SU-DHL-6 (cell line): ENCODE measurements at regions not wholly inside any gene's neighbourhood (a gene's known extent, or its start where the extent isn't known, plus 50 kb on each side); places are given as distances from the start of the nearest gene placed in this dataset.

Source experiments
- H2AFZ ChIP-seq: fragments of 200-600 bp; sonication (generic); 2 replicates; pipeline ENCODE4 v1.6.1; 2014; ENCODE audit warnings: low read depth, mild to moderate bottlenecking, moderate library complexity, mixed read lengths, antibody characterized with exemption, low read length; ENCODE audit not compliant: severe bottlenecking
- H3F3A ChIP-seq: fragments of 200-600 bp; shearing (Covaris generic); 2 replicates; pipeline ENCODE4 v1.6.0; 2016; ENCODE audit warnings: antibody characterized with exemption, mild to moderate bottlenecking; ENCODE audit not compliant: insufficient read depth
- H3K27ac ChIP-seq: fragments of 200-600 bp; sonication (generic); 2 replicates; pipeline ENCODE4 v1.5.1; 2016; ENCODE audit warnings: low read depth, mild to moderate bottlenecking, low read length, moderate library complexity, mixed read lengths
- H3K27me3 ChIP-seq: fragments of 200-600 bp; sonication (generic), shearing (Covaris generic); 2 replicates; pipeline ENCODE4 v1.6.0; 2014; ENCODE audit warnings: mild to moderate bottlenecking, low read length
- H3K36me3 ChIP-seq: fragments of 200-600 bp; sonication (generic); 2 replicates; pipeline ENCODE4 v1.6.1; 2014; ENCODE audit warnings: mild to moderate bottlenecking, low read length, mixed read lengths
- H3K4me2 ChIP-seq: fragments of 300-600, 200-600 bp; shearing (Covaris generic), sonication (generic); 2 replicates; pipeline ENCODE4 v1.6.0; 2014; ENCODE audit warnings: low read length, low read depth, mild to moderate bottlenecking; ENCODE audit not compliant: poor library complexity, severe bottlenecking
- H3K4me3 ChIP-seq: fragments of 200-600 bp; sonication (generic); 2 replicates; pipeline ENCODE4 v1.5.1; 2014; ENCODE audit warnings: antibody characterized with exemption, low read length, mild to moderate bottlenecking, mixed read lengths; ENCODE audit not compliant: insufficient read depth, poor library complexity, severe bottlenecking
- H3K79me2 ChIP-seq: fragments of 200-600 bp; sonication (generic); 2 replicates; pipeline ENCODE4 v1.6.1; 2014; ENCODE audit warnings: mild to moderate bottlenecking, low read length, moderate library complexity; ENCODE audit not compliant: insufficient read depth
- H3K9ac ChIP-seq: fragments of 200-600 bp; sonication (generic); 2 replicates; pipeline ENCODE4 v1.7.0; 2014; ENCODE audit warnings: mild to moderate bottlenecking, low read length
- H3K9me2 ChIP-seq: fragments of 200-600 bp; sonication (generic); replicated peaks from 2 replicates; pipeline ENCODE4 v1.6.1; 2014; ENCODE audit warnings: low read length; ENCODE audit not compliant: insufficient read depth
- H3K9me3 ChIP-seq: fragments of 200-600 bp; sonication (generic); 2 replicates; pipeline ENCODE4 v1.6.1; 2014; ENCODE audit warnings: low read length, mixed read lengths; ENCODE audit not compliant: insufficient read depth
- H4K20me1 ChIP-seq: fragments of 200-600 bp; sonication (generic); 2 replicates; pipeline ENCODE4 v1.6.1; 2014; ENCODE audit warnings: low read depth, mild to moderate bottlenecking, antibody characterized with exemption, low read length, moderate library complexity, mixed read lengths
- EZH2phosphoT487 ChIP-seq: fragments of 200-600 bp; sonication (generic), shearing (Covaris generic); conservative IDR thresholded peaks from 2 replicates; pipeline ENCODE4 v1.6.1; 2018; ENCODE audit warnings: mild to moderate bottlenecking, antibody characterized with exemption, low read length, moderate library complexity, mixed read lengths
- TF ChIP-seq, protein P1 (sequence below): fragments of 200-600 bp; sonication (generic); IDR thresholded peaks from one replicate; pipeline ENCODE4 v1.5.1; 2017; ENCODE audit warnings: antibody characterized with exemption, mild to moderate bottlenecking, low read length, moderate library complexity; ENCODE audit not compliant: insufficient read depth, poor library complexity, severe bottlenecking

DNA sequence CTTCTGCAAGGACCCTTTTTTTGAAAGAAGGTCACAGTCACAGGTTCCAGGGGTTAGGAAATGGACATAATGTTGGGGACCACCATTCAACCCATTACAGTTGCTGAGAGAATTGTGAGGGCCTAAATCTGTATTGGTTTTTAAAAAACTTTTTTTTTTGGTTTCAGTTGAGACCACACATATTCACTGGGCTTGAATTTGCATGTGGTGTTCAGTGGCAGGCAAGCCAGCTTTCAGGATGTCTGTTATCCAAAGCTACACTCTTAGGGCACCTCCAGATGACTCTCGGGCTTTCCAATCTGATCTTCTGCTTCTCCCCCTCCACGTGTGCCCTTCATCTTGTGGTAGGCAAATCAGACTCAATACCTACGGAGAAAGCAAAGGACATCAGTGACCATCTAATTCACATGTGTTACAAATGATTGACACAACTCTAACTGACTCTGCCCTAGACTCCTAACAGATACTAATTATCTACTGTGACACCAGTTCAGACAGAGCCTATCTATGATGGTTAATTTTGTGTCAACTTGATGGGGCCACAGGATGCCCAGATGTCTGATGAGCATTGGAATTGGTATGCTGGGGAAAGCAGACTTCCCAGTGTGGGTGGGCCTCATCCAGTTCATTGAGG is 93.3 kb upstream of the ELMO1 start:
- H3F3A ChIP-seq: no peaks in the 10 kb centered on the region
- no peaks in the 10 kb centered on the region for H3K36me3 ChIP-seq
- no peak overlapping the region for H3K27ac ChIP-seq
- H3K9me3 ChIP-seq: no peaks in the 10 kb centered on the region
- no peaks in the 10 kb centered on the region for H3K27me3 ChIP-seq
- H3K4me3 ChIP-seq: no peak overlapping the region
- no peaks in the 10 kb centered on the region for H3K79me2 ChIP-seq
- H3K4me2 ChIP-seq: no peak overlapping the region
- no peaks in the 10 kb centered on the region for H4K20me1 ChIP-seq
- TF ChIP-seq, protein P1, sequence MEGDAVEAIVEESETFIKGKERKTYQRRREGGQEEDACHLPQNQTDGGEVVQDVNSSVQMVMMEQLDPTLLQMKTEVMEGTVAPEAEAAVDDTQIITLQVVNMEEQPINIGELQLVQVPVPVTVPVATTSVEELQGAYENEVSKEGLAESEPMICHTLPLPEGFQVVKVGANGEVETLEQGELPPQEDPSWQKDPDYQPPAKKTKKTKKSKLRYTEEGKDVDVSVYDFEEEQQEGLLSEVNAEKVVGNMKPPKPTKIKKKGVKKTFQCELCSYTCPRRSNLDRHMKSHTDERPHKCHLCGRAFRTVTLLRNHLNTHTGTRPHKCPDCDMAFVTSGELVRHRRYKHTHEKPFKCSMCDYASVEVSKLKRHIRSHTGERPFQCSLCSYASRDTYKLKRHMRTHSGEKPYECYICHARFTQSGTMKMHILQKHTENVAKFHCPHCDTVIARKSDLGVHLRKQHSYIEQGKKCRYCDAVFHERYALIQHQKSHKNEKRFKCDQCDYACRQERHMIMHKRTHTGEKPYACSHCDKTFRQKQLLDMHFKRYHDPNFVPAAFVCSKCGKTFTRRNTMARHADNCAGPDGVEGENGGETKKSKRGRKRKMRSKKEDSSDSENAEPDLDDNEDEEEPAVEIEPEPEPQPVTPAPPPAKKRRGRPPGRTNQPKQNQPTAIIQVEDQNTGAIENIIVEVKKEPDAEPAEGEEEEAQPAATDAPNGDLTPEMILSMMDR: no peak
- TF ChIP-seq EZH2phosphoT487: no peak
- no peaks in the 10 kb centered on the region for H3K9me2 ChIP-seq
- H2AFZ ChIP-seq: no peak overlapping the region
- no peak overlapping the region for H3K9ac ChIP-seq

DNA sequence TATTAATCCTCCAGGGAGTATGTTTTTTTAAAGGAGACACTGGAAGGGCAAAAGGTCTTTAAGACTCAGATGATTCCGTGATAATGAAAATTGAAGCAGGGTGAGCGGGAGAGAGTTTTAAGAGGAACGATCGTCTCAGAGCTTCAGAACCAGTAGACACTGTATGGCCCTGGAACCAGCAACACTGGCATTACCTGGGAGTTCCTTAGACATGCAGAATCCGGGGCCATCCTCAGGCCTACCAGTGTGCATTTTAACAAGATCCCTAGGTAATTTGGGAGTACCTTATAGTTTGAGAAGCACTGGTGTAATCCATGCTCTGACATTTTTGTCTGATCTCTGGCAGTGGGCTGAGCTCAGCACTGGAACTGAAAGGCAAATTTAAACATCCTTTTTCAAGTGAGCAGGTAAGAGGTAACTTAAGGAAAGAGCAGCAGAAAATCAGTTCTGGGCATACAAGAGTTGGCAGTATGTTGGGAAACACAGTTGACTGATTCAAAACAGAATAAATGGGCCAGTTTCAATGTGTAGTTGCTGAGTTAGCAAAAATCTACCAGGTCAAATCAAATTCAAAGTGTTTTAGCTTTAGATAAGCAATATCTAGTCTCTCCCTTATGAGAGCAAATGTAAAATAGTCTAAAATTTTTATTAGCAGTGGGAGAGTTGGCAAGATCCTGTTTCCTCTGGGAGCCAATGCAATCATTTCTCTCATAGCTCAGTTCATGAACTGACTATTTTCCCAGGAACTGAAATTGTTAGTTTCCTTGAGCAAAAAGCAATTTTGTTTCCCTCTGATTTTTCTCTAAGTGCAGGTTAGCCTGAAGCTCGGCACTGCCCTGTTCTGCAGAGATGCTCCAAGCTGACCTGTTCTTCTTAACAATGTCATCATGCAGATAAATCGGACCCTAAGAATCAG is 97.2 kb upstream of the ELMO1 start:
- H4K20me1 ChIP-seq: no peaks in the 10 kb centered on the region
- H3K4me3 ChIP-seq: no peak overlapping the region
- no peaks in the 10 kb centered on the region for H3K27me3 ChIP-seq
- H3K36me3 ChIP-seq: no peaks in the 10 kb centered on the region
- no peak overlapping the region for H2AFZ ChIP-seq
- no peak overlapping the region for H3K4me2 ChIP-seq
- H3K9ac ChIP-seq: no peak overlapping the region
- H3K9me2 ChIP-seq: no peaks in the 10 kb centered on the region
- no peaks in the 10 kb centered on the region for H3K79me2 ChIP-seq
- no peaks in the 10 kb centered on the region for H3F3A ChIP-seq
- no peaks in the 10 kb centered on the region for H3K9me3 ChIP-seq
- no peak overlapping the region for H3K27ac ChIP-seq
- TF ChIP-seq EZH2phosphoT487: no peak
- TF ChIP-seq, protein P1: no peak

DNA sequence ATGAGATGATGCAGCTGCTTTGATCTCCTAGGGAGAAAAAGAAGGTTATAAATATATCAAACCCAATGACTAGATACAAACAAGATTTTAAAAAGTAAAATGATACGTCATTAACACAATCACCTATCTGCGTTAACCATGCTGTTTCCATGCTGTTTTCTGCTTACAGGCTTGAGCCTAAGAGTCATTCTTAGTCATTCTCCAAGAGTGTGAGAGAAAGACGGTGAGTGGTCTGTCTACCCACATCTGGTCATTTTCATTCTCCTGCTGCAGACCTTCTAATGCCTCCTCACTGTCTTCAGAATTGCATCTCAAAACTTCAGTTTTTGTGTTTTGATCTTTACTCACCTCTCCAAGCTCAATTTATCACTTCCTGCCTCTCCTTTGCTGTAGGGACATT is 98.0 kb upstream of the ELMO1 start:
- Histone ChIP-seq H3K4me2 (no peak overlapping the region), H3K36me3 (no peaks in the 10 kb centered on the region), H3K9me3 (no peaks in the 10 kb centered on the region), H2AFZ (no peak overlapping the region), H3K9ac (no peak overlapping the region), H3K9me2 (no peaks in the 10 kb centered on the region), H3K4me3 (no peak overlapping the region), H4K20me1 (no peaks in the 10 kb centered on the region), H3K27ac (no peak overlapping the region), H3F3A (no peaks in the 10 kb centered on the region), H3K27me3 (no peaks in the 10 kb centered on the region), H3K79me2 (no peaks in the 10 kb centered on the region)
- TF ChIP-seq, protein P1: no peak
- no peak for TF ChIP-seq EZH2phosphoT487
